Head of caudate nucleus (tissue), 42 donors: ENCODE measurements at regions not wholly inside any gene's neighbourhood (a gene's known extent, or its start where the extent isn't known, plus 50 kb on each side); places are given as distances from the start of the nearest gene placed in this dataset.

Experiments used
- DNase-seq, 42 donors: peaks; one replicate each; pipeline versions ENCODE4 v3.0.0 to v3.0.0-alpha.2; 2020 to 2021; ENCODE audit warnings: mixed read lengths in 7 of 42
- intact Hi-C: fragments of 100-400 bp; cut with DNase I; formaldehyde crosslinking; loops from one replicate; pipeline ENCODE4 v1.15.0; 2022

- intact Hi-C loops, result no loop called here
- DNase-seq, result no peak
These were observed 409.6 kb upstream of the EPHA7 start for GRCh38 chr6:93829009-93829408.

- DNase-seq, result no peak
These were observed 409.2 kb upstream of the EPHA7 start for GRCh38 chr6:93828553-93828952.

GRCh38 chr6:93827728-93828127 is 408.4 kb upstream of the EPHA7 start:
- DNase-seq, result no peak
- intact Hi-C loops, result no loop called here

More at GRCh38 chr6:93828553-93828952, 409.2 kb upstream of the EPHA7 start:
- intact Hi-C loops, result no loop called here

- intact Hi-C loops, result no loop called here
- DNase-seq, result no peak
These were observed 406.6 kb upstream of the EPHA7 start for GRCh38 chr6:93825950-93826349.

- intact Hi-C loops, result no loop called here
These were observed 404.1 kb upstream of the EPHA7 start for GRCh38 chr6:93823489-93823888.

GRCh38 chr6:93822434-93823265 is 403.3 kb upstream of the EPHA7 start:
- intact Hi-C loops, result no loop called here
- DNase-seq, result no peak

More at GRCh38 chr6:93823489-93823888, 404.1 kb upstream of the EPHA7 start:
- no peak for DNase-seq

GRCh38 chr6:93821953-93822352 is 402.6 kb upstream of the EPHA7 start:
- intact Hi-C loops, result no loop called here
- no peak for DNase-seq

GRCh38 chr6:93820465-93821082 is 401.2 kb upstream of the EPHA7 start:
- intact Hi-C loops, result no loop called here
- no peak for DNase-seq

- DNase-seq, result no peak
- intact Hi-C loops, result no loop called here
These were observed 399.8 kb upstream of the EPHA7 start for GRCh38 chr6:93819189-93819588.

- no peak for DNase-seq
- intact Hi-C loops, result no loop called here
These were observed 398.6 kb upstream of the EPHA7 start for GRCh38 chr6:93817937-93818336.

- intact Hi-C loops, result no loop called here
These were observed 387.3 kb upstream of the EPHA7 start for GRCh38 chr6:93806409-93807270.

GRCh38 chr6:93801101-93801847 is 381.9 kb upstream of the EPHA7 start:
- DNase-seq, result no peak
- intact Hi-C loops, result no loop called here

More at GRCh38 chr6:93806409-93807270, 387.3 kb upstream of the EPHA7 start:
- DNase-seq, result no peak

GRCh38 chr6:93799226-93799625 is 379.9 kb upstream of the EPHA7 start:
- no peak for DNase-seq
- intact Hi-C loops, result no loop called here

- no peak for DNase-seq
- intact Hi-C loops, result no loop called here
These were observed 374.8 kb upstream of the EPHA7 start for GRCh38 chr6:93794166-93794565.

GRCh38 chr6:93792746-93793145 is 373.4 kb upstream of the EPHA7 start:
- DNase-seq, result no peak
- intact Hi-C loops, result no loop called here

- intact Hi-C loops, result no loop called here
- DNase-seq, result no peak
These were observed 371.6 kb upstream of the EPHA7 start for GRCh38 chr6:93790981-93791380.

- intact Hi-C loops, result no loop called here
- no peak for DNase-seq
These were observed 370.2 kb upstream of the EPHA7 start for GRCh38 chr6:93789532-93789931.

- intact Hi-C loops, result no loop called here
- no peak for DNase-seq
These were observed 368.5 kb upstream of the EPHA7 start for GRCh38 chr6:93787841-93788240.
